Natural killer cell (primary cell): ENCODE measurements at regions not wholly inside any gene's neighbourhood (a gene's known extent, or its start where the extent isn't known, plus 50 kb on each side); places are given as distances from the start of the nearest gene placed in this dataset.

Experiments
- ATAC-seq, 3 donors: fragments of 150-1000 bp in 2 of 3; fragments of 200-7000 bp in 1 of 3; cut with Tn5 transposase; 1 replicate in 1 of 3; 2 replicates in 2 of 3; pipeline ENCODE4 v1.10.0; 2021; ENCODE audit warnings: mild to moderate bottlenecking in 2 of 3, moderate library complexity in 2 of 3
- DNase-seq, 2 donors: peaks; one replicate each; pipeline versions ENCODE4 v3.0.0 to v3.0.0-alpha.2; 2013 to 2021; ENCODE audit warnings: mixed read lengths in 1 of 2
- H3K27ac ChIP-seq: one replicate; pipeline ENCODE4 v1.5.1; 2013; ENCODE audit warnings: mild to moderate bottlenecking, low read length
- H3K27me3 ChIP-seq: one replicate; pipeline ENCODE4 v1.6.1; 2013; ENCODE audit warnings: low read length; ENCODE audit not compliant: control insufficient read depth, insufficient read depth
- H3K36me3 ChIP-seq: one replicate; pipeline ENCODE4 v1.6.1; 2013; ENCODE audit warnings: low read length; ENCODE audit not compliant: control insufficient read depth, insufficient read depth
- H3K4me1 ChIP-seq: one replicate; pipeline ENCODE4 v1.6.1; 2013; ENCODE audit warnings: low read length; ENCODE audit not compliant: control insufficient read depth, insufficient read depth
- H3K4me3 ChIP-seq: one replicate; pipeline ENCODE4 v1.5.1; 2013; ENCODE audit warnings: low read length
- H3K9me3 ChIP-seq: one replicate; pipeline ENCODE4 v1.6.1; 2013; ENCODE audit warnings: low read length; ENCODE audit not compliant: control insufficient read depth, insufficient read depth
- H3K27ac Mint-ChIP-seq, 2 donors: one replicate each; pipeline ENCODE4 v1.8.0; 2022; ENCODE audit warnings: mild to moderate bottlenecking in 2 of 2, mixed read lengths in 2 of 2, moderate library complexity in 1 of 2
- H3K27me3 Mint-ChIP-seq, 2 donors: one replicate each; pipeline ENCODE4 v1.8.0; 2022; ENCODE audit warnings: low read depth in 2 of 2, mixed read lengths in 2 of 2
- H3K36me3 Mint-ChIP-seq: one replicate; pipeline ENCODE4 v1.8.0; 2022; ENCODE audit warnings: mixed read lengths
- H3K4me1 Mint-ChIP-seq, 2 donors: one replicate each; pipeline ENCODE4 v1.8.0; 2022; ENCODE audit warnings: mixed read lengths in 2 of 2
- H3K4me3 Mint-ChIP-seq: one replicate; pipeline ENCODE4 v1.8.0; 2022; ENCODE audit warnings: mild to moderate bottlenecking, moderate library complexity, mixed read lengths
- H3K9me3 Mint-ChIP-seq, 2 donors: one replicate each; pipeline ENCODE4 v1.8.0; 2022; ENCODE audit warnings: mixed read lengths in 2 of 2
- WGBS: methylation state at CpG from one replicate; pipeline ENCODE4 v1.1.7; 2013; ENCODE audit warnings: missing lambda C conversion rate; ENCODE audit not compliant: insufficient coverage; 5-methylcytosine and 5-hydroxymethylcytosine counted together
- intact Hi-C: fragments of 100-400 bp; cut with micrococcal nuclease; formaldehyde crosslinking; loops from one replicate; pipeline ENCODE4 v1.14.2; 2022
- TF ChIP-seq, protein P1 (sequence below): fragments of 200-600 bp; IDR thresholded peaks from one replicate; pipeline ENCODE4 v1.8.0; 2022; ENCODE audit warnings: antibody characterized with exemption

GRCh38 chr1:108053270-108054013 lies 88.5 kb upstream of the VAV3 start:
- peaks cover 0 to 4% of the 10 kb centered on the region in 2 donors for H3K4me1 Mint-ChIP-seq
- DNase-seq (no peak), ATAC-seq (no peak)
- H3K4me1 ChIP-seq: peaks cover 27% of the 10 kb centered on the region
- no peaks in the 10 kb centered on the region for H3K27me3 ChIP-seq
- no peak overlapping the region for H3K4me3 Mint-ChIP-seq
- H3K27ac Mint-ChIP-seq: no peak overlapping the region
- H3K36me3 Mint-ChIP-seq: no peaks in the 10 kb centered on the region
- H3K9me3 Mint-ChIP-seq: peaks cover 2 to 3% of the 10 kb centered on the region in 2 donors
- H3K27ac ChIP-seq: no peak overlapping the region
- intact Hi-C loops: no loop called here
- no peaks in the 10 kb centered on the region for H3K27me3 Mint-ChIP-seq
- TF ChIP-seq, protein P1, sequence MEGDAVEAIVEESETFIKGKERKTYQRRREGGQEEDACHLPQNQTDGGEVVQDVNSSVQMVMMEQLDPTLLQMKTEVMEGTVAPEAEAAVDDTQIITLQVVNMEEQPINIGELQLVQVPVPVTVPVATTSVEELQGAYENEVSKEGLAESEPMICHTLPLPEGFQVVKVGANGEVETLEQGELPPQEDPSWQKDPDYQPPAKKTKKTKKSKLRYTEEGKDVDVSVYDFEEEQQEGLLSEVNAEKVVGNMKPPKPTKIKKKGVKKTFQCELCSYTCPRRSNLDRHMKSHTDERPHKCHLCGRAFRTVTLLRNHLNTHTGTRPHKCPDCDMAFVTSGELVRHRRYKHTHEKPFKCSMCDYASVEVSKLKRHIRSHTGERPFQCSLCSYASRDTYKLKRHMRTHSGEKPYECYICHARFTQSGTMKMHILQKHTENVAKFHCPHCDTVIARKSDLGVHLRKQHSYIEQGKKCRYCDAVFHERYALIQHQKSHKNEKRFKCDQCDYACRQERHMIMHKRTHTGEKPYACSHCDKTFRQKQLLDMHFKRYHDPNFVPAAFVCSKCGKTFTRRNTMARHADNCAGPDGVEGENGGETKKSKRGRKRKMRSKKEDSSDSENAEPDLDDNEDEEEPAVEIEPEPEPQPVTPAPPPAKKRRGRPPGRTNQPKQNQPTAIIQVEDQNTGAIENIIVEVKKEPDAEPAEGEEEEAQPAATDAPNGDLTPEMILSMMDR: no peak
- H3K9me3 ChIP-seq: no peaks in the 10 kb centered on the region
- WGBS: 89% methylated on average over 4 of the region's 4 CpGs
- no peak overlapping the region for H3K4me3 ChIP-seq
- H3K36me3 ChIP-seq: no peaks in the 10 kb centered on the region

DNA sequence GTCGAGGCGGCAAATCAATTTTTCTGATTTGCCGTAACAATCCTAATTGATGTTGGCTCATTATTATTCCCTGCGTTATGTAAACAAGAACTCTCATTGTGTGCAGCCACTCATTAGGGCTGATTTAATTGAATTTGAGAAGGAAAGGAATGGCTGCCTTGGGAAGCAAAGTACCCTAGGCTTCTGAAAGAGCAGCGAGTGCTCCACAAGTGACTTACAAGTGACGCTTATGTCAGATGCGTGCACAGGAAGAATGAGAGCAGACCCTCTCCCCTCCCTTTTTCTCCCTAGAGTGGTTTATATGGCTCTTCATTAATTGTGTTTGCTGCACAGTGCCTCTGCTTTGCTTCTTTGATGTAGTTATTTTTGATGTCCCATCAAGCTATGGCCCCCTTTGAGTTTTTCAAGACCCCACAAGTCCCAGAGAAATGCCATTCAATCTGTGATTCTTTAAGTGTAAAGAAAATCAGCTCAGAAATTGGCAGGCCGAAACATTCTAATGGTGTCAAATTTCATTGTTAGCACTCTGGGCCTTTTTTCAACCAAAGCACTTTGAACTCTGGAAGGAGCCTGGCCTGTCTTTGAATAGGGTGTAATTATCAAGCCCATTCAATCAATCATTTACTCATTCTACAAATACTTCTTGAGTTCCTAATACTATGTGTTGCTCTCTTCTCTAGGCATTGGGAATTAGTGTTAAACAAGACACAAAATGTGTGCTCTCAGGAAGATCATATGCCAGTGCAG lies 86.8 kb upstream of the VAV3 start:
- peaks cover 2 to 3% of the 10 kb centered on the region in 2 donors for H3K9me3 Mint-ChIP-seq
- no peaks in the 10 kb centered on the region for H3K27me3 Mint-ChIP-seq
- no peak overlapping the region for H3K4me3 ChIP-seq
- DNase-seq: peak in 1 of 2 donors; percentile 19
- intact Hi-C loops: no loop called here
- H3K27me3 ChIP-seq: no peaks in the 10 kb centered on the region
- H3K4me1 ChIP-seq: peaks cover 27% of the 10 kb centered on the region
- H3K4me1 Mint-ChIP-seq: no peaks in the 10 kb centered on the region
- H3K9me3 ChIP-seq: no peaks in the 10 kb centered on the region
- WGBS: 65% methylated on average over 6 of the region's 8 CpGs
- H3K36me3 ChIP-seq: no peaks in the 10 kb centered on the region
- no peak overlapping the region for H3K27ac Mint-ChIP-seq
- no peak for ATAC-seq
- TF ChIP-seq, protein P1: no peak
- no peaks in the 10 kb centered on the region for H3K36me3 Mint-ChIP-seq
- no peak overlapping the region for H3K4me3 Mint-ChIP-seq
- H3K27ac ChIP-seq: peak overlapping the region; percentile 8

- Mint-ChIP-seq H3K27me3 (no peaks in the 10 kb centered on the region), H3K27ac (no peak overlapping the region), H3K36me3 (no peaks in the 10 kb centered on the region), H3K9me3 (peaks cover 2 to 3% of the 10 kb centered on the region in 2 donors), H3K4me1 (no peaks in the 10 kb centered on the region), H3K4me3 (no peak overlapping the region)
- 35% methylated on average over 3 of the region's 5 CpGs for WGBS
- H3K27ac ChIP-seq: peak overlapping the region; percentile 41
- ATAC-seq (peak in 2 of 3 donors; percentile 52 to 63), DNase-seq (peak in 1 of 2 donors; percentile 42)
- TF ChIP-seq, protein P1: no peak
- no peak overlapping the region for H3K4me3 ChIP-seq
- peaks cover 27% of the 10 kb centered on the region for H3K4me1 ChIP-seq
- H3K9me3 ChIP-seq: no peaks in the 10 kb centered on the region
- H3K36me3 ChIP-seq: no peaks in the 10 kb centered on the region
- H3K27me3 ChIP-seq: no peaks in the 10 kb centered on the region
- intact Hi-C loops: no loop called here
These were observed 86.1 kb upstream of the VAV3 start for GRCh38 chr1:108050911-108051629.
